ENCODE measurements at regions not wholly inside any gene's neighbourhood (a gene's known extent, or its start where the extent isn't known, plus 50 kb on each side); places are given as distances from the start of the nearest gene placed in this dataset.
A peak's percentile ranks its signal among the peaks of the same experiment; 100 is the strongest.

GRCh38 chr11:97537407-97538150 is 1147.8 kb downstream of the JRKL start:
- H3K79me2 ChIP-seq (ENCODE audit: insufficient read depth, low read length): no peaks in the 10 kb centered on the region
- no peak for TF ChIP-seq CTCF (IDR thresholded peaks at IDR 0.05; ENCODE audit: extremely low read depth, low read depth, low read length)
- no peaks in the 10 kb centered on the region for H3K27me3 ChIP-seq (ENCODE audit: insufficient read depth, low read length)
- no peak overlapping the region for H3K27ac ChIP-seq (ENCODE audit: low read depth, low read length)
- DNase-seq (ENCODE audit: insufficient read length, low spot score, missing footprints): peak; percentile 1
- H3K36me3 ChIP-seq (ENCODE audit: insufficient read depth, low read length): no peaks in the 10 kb centered on the region
- H3K4me1 ChIP-seq (ENCODE audit: insufficient read depth, low read length): no peaks in the 10 kb centered on the region
- H3K9me3 ChIP-seq (ENCODE audit: low read depth, low read length): peaks cover 3% of the 10 kb centered on the region
- H3K4me3 ChIP-seq (ENCODE audit: insufficient read depth, low read length): no peak overlapping the region
- H3K4me2 ChIP-seq (ENCODE audit: insufficient read depth, low read length): no peak overlapping the region
- H4K20me1 ChIP-seq (ENCODE audit: insufficient read depth, low read length): no peaks in the 10 kb centered on the region
- H2AFZ ChIP-seq (ENCODE audit: low read length): no peak overlapping the region

GRCh38 chr11:97544431-97544830 is 1154.6 kb downstream of the JRKL start:
- Histone ChIP-seq H3K4me1 (ENCODE audit: insufficient read depth, low read length) (no peaks in the 10 kb centered on the region), H3K9me3 (ENCODE audit: low read depth, low read length) (no peaks in the 10 kb centered on the region), H3K79me2 (ENCODE audit: insufficient read depth, low read length) (no peaks in the 10 kb centered on the region), H3K4me3 (ENCODE audit: insufficient read depth, low read length) (no peak overlapping the region), H3K4me2 (ENCODE audit: insufficient read depth, low read length) (no peak overlapping the region), H3K27me3 (ENCODE audit: insufficient read depth, low read length) (no peaks in the 10 kb centered on the region), H4K20me1 (ENCODE audit: insufficient read depth, low read length) (no peaks in the 10 kb centered on the region), H3K36me3 (ENCODE audit: insufficient read depth, low read length) (no peaks in the 10 kb centered on the region), H3K27ac (ENCODE audit: low read depth, low read length) (no peak overlapping the region), H2AFZ (ENCODE audit: low read length) (no peak overlapping the region)
- DNase-seq (ENCODE audit: insufficient read length, low spot score, missing footprints): no peak
- TF ChIP-seq CTCF (IDR thresholded peaks at IDR 0.05; ENCODE audit: extremely low read depth, low read depth, low read length): no peak

- Histone ChIP-seq H2AFZ (ENCODE audit: low read length) (no peak overlapping the region), H3K4me2 (ENCODE audit: insufficient read depth, low read length) (no peak overlapping the region), H3K4me3 (ENCODE audit: insufficient read depth, low read length) (no peak overlapping the region), H3K27ac (ENCODE audit: low read depth, low read length) (no peak overlapping the region), H3K27me3 (ENCODE audit: insufficient read depth, low read length) (no peaks in the 10 kb centered on the region), H3K79me2 (ENCODE audit: insufficient read depth, low read length) (no peaks in the 10 kb centered on the region), H3K36me3 (ENCODE audit: insufficient read depth, low read length) (no peaks in the 10 kb centered on the region), H3K9me3 (ENCODE audit: low read depth, low read length) (no peaks in the 10 kb centered on the region), H3K4me1 (ENCODE audit: insufficient read depth, low read length) (no peaks in the 10 kb centered on the region), H4K20me1 (ENCODE audit: insufficient read depth, low read length) (no peaks in the 10 kb centered on the region)
- TF ChIP-seq CTCF (IDR thresholded peaks at IDR 0.05; ENCODE audit: extremely low read depth, low read depth, low read length): no peak
- DNase-seq (ENCODE audit: insufficient read length, low spot score, missing footprints): no peak
Measured at GRCh38 chr11:97548280-97548679, 1158.5 kb downstream of the JRKL start.

- no peaks in the 10 kb centered on the region for H3K4me1 ChIP-seq (ENCODE audit: insufficient read depth, low read length)
- H4K20me1 ChIP-seq (ENCODE audit: insufficient read depth, low read length): no peaks in the 10 kb centered on the region
- DNase-seq (ENCODE audit: insufficient read length, low spot score, missing footprints): no peak
- H3K4me2 ChIP-seq (ENCODE audit: insufficient read depth, low read length): no peak overlapping the region
- H2AFZ ChIP-seq (ENCODE audit: low read length): no peak overlapping the region
- no peaks in the 10 kb centered on the region for H3K27me3 ChIP-seq (ENCODE audit: insufficient read depth, low read length)
- H3K27ac ChIP-seq (ENCODE audit: low read depth, low read length): no peak overlapping the region
- H3K36me3 ChIP-seq (ENCODE audit: insufficient read depth, low read length): no peaks in the 10 kb centered on the region
- no peak for TF ChIP-seq CTCF (IDR thresholded peaks at IDR 0.05; ENCODE audit: extremely low read depth, low read depth, low read length)
- H3K79me2 ChIP-seq (ENCODE audit: insufficient read depth, low read length): no peaks in the 10 kb centered on the region
- no peaks in the 10 kb centered on the region for H3K9me3 ChIP-seq (ENCODE audit: low read depth, low read length)
- H3K4me3 ChIP-seq (ENCODE audit: insufficient read depth, low read length): no peak overlapping the region
Measured at GRCh38 chr11:97557399-97557798, 1167.6 kb downstream of the JRKL start.

All from osteoblast (primary cell).